Stimulated activated CD8-positive, alpha-beta memory T cell treated with anti-CD3 and anti-CD28 coated beads, Interleukin-12 subunit alpha, Interleukin-12 subunit beta, amount 100 ng/mL, for 1 hour (primary cell): ENCODE measurements at regions not wholly inside any gene's neighbourhood (a gene's known extent, or its start where the extent isn't known, plus 50 kb on each side); places are given as distances from the start of the nearest gene placed in this dataset.
"Not testable (repeated sequence)": the region's sequence is repeated elsewhere in the genome, so short reads cannot be mapped to it uniquely, and the experiment has no call there.

Experiments
- DNase-seq: peaks from one replicate; pipeline ENCODE4 v3.0.0-alpha.2; 2020; ENCODE audit warnings: low read depth

- no peak for DNase-seq
Observed at GRCh38 chr18:54662986-54663385, 71.9 kb downstream of the DYNAP start.

- not testable (repeated sequence) for DNase-seq
Observed at GRCh38 chr18:54669701-54670100, 78.7 kb downstream of the DYNAP start.

- DNase-seq = no peak
Observed at GRCh38 chr18:54671291-54671881, 80.3 kb downstream of the DYNAP start.

- DNase-seq = no peak
Observed at GRCh38 chr18:54672109-54672508, 81.1 kb downstream of the DYNAP start.

GRCh38 chr18:54672846-54673475 is 81.9 kb downstream of the DYNAP start:
- DNase-seq = no peak

- no peak for DNase-seq
Observed at GRCh38 chr18:54673936-54674335, 82.9 kb downstream of the DYNAP start.

GRCh38 chr18:54675076-54675475 is 84.0 kb downstream of the DYNAP start:
- no peak for DNase-seq

- DNase-seq = no peak
Observed at GRCh38 chr18:54679318-54680149, 88.5 kb downstream of the DYNAP start.

- no peak for DNase-seq
Observed at GRCh38 chr18:54684784-54685183, 93.7 kb downstream of the DYNAP start.

- DNase-seq = no peak
Observed at GRCh38 chr18:54689319-54689718, 98.3 kb downstream of the DYNAP start.

- DNase-seq = no peak
Observed at GRCh38 chr18:54690198-54690597, 99.2 kb downstream of the DYNAP start.

GRCh38 chr18:54692463-54692862 is 101.4 kb downstream of the DYNAP start:
- DNase-seq = no peak

GRCh38 chr18:54696616-54697293 is 105.7 kb downstream of the DYNAP start:
- DNase-seq = no peak

GRCh38 chr18:54700580-54700979 is 109.5 kb downstream of the DYNAP start:
- no peak for DNase-seq

- DNase-seq = no peak
Observed at GRCh38 chr18:54702686-54703085, 111.6 kb downstream of the DYNAP start.

GRCh38 chr18:54710074-54710899 is 118.0 kb upstream of the RAB27B start:
- no peak for DNase-seq

GRCh38 chr18:54710900-54711281 is 117.4 kb upstream of the RAB27B start:
- no peak for DNase-seq

- no peak for DNase-seq
Observed at GRCh38 chr18:54712306-54712705, 116.0 kb upstream of the RAB27B start.

GRCh38 chr18:54712758-54713157 is 115.5 kb upstream of the RAB27B start:
- no peak for DNase-seq

- DNase-seq = no peak
Observed at GRCh38 chr18:54713386-54713785, 114.9 kb upstream of the RAB27B start.

- no peak for DNase-seq
Observed at GRCh38 chr18:54714851-54715250, 113.4 kb upstream of the RAB27B start.

GRCh38 chr18:54716586-54716985 is 111.7 kb upstream of the RAB27B start:
- DNase-seq = no peak
